Body of pancreas (tissue), 4 donors: ENCODE measurements at regions not wholly inside any gene's neighbourhood (a gene's known extent, or its start where the extent isn't known, plus 50 kb on each side); places are given as distances from the start of the nearest gene placed in this dataset.

ENCODE experiments used
- ATAC-seq: fragments of 150-250 bp; one replicate; pipeline ENCODE4 v1.9.1; 2016
- DNase-seq, 4 donors: peaks; one replicate each; pipeline ENCODE4 v3.0.0-alpha.2; 2019
- H3K27ac ChIP-seq, 4 donors: fragments of 200-600 bp; sonication (generic); 1 replicate in 3 of 4; 2 replicates in 1 of 4; pipeline versions ENCODE4 v1.5.1 to v1.6.1; 2016 to 2019; ENCODE audit warnings: mild to moderate bottlenecking in 1 of 4, mixed read lengths in 1 of 4, moderate library complexity in 1 of 4
- H3K27me3 ChIP-seq, 2 donors: fragments of 200-600 bp; sonication (generic); one replicate each; pipeline ENCODE4 v1.6.0; 2016; ENCODE audit warnings: mild to moderate bottlenecking in 1 of 2
- H3K36me3 ChIP-seq, 2 donors: fragments of 200-600 bp; sonication (generic); replicated peaks in 1 of 2; 2 replicates each; pipeline ENCODE4 v1.5.1; 2016; ENCODE audit warnings: low read depth in 2 of 2; ENCODE audit not compliant: insufficient read depth in 1 of 2
- H3K4me1 ChIP-seq: fragments of 200-600 bp; sonication (generic); one replicate; pipeline ENCODE4 v1.6.0; 2016
- H3K4me3 ChIP-seq, 2 donors: fragments of 200-600 bp; sonication (generic); 1 replicate in 1 of 2; 2 replicates in 1 of 2; pipeline ENCODE4 v1.5.1; 2016 to 2019
- H3K9me3 ChIP-seq, 3 donors: fragments of 200-600 bp; sonication (generic); 1 replicate in 2 of 3; 2 replicates in 1 of 3; pipeline ENCODE4 v1.5.1; 2016
- POLR2A ChIP-seq, 3 donors: fragments of 450-650 bp; IDR thresholded peaks; one replicate each; pipeline ENCODE4 v1.6.1; 2016; ENCODE audit warnings: antibody characterized with exemption in 3 of 3, mild to moderate bottlenecking in 2 of 3
- WGBS, 2 donors: methylation state at CpG; one replicate each; pipeline ENCODE4 v1.1.5; 2017; 5-methylcytosine and 5-hydroxymethylcytosine counted together
- intact Hi-C: fragments of 100-400 bp; cut with DNase I; formaldehyde crosslinking; loops from one replicate; pipeline ENCODE4 v1.15.1; 2023
- TF ChIP-seq, protein P1 (sequence below), 7 experiments: fragments of 450-650 bp in 4 of 7; fragments of 200-600 bp in 3 of 7; sonication (generic) in 3 of 7; IDR thresholded peaks; one replicate each; pipeline ENCODE4 v1.5.1; 2016 to 2019; ENCODE audit warnings: antibody characterized with exemption in 7 of 7

DNA sequence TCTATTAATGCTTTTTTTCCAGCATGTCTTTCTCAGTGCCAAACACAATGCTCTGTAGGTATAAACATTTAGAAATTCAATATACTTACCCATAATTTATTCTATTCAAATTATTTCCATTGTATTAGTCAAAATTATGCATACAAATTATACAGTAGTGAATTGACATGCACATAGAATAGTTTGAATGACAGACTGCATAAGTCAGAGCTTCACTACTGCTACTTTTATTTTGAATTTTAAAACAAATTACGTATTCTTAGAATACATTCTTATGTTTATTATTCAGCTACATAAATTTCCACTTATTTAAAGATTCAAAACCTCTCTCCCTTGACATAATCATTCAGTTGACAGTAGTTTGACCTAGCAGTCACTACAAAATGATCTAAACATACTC is 808.0 kb upstream of the CCDC179 start:
- DNase-seq (no peak), ATAC-seq (no peak)
- no peaks in the 10 kb centered on the region for H3K4me1 ChIP-seq
- no peak overlapping the region for H3K27ac ChIP-seq
- TF ChIP-seq POLR2A (IDR thresholded peaks at IDR 0.05), result no peak
- TF ChIP-seq, protein P1, sequence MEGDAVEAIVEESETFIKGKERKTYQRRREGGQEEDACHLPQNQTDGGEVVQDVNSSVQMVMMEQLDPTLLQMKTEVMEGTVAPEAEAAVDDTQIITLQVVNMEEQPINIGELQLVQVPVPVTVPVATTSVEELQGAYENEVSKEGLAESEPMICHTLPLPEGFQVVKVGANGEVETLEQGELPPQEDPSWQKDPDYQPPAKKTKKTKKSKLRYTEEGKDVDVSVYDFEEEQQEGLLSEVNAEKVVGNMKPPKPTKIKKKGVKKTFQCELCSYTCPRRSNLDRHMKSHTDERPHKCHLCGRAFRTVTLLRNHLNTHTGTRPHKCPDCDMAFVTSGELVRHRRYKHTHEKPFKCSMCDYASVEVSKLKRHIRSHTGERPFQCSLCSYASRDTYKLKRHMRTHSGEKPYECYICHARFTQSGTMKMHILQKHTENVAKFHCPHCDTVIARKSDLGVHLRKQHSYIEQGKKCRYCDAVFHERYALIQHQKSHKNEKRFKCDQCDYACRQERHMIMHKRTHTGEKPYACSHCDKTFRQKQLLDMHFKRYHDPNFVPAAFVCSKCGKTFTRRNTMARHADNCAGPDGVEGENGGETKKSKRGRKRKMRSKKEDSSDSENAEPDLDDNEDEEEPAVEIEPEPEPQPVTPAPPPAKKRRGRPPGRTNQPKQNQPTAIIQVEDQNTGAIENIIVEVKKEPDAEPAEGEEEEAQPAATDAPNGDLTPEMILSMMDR (IDR thresholded peaks at IDR 0.05), result no peak
- WGBS, 2 donors, result 87 to 96% methylated on average over 1 of the region's 1 CpG
- no peak overlapping the region for H3K4me3 ChIP-seq
- H3K36me3 ChIP-seq, result no peaks in the 10 kb centered on the region
- H3K27me3 ChIP-seq, result no peaks in the 10 kb centered on the region
- intact Hi-C loops, result no loop called here
- H3K9me3 ChIP-seq, result no peaks in the 10 kb centered on the region

DNA sequence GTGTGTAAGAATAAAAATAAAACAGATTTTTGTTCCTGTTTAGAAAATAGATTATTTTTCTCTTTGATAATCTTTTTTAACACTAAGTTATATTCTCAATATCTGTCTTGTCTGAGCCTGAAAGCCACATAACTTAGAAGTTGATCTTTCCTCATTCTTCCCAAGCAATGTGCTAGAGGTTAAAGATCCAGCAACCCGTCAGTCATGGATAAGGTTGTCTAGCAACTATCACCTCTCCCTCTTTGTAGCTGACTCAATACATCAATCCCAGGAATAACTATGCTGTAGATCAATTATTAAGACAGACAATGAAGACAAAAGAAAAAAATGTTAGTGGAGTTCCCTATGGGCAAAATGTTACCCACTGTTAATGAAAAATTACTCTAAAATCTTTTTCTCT is 813.1 kb upstream of the CCDC179 start:
- no peaks in the 10 kb centered on the region for H3K4me1 ChIP-seq
- TF ChIP-seq, protein P1 (IDR thresholded peaks at IDR 0.05), result no peak
- no peak for TF ChIP-seq POLR2A (IDR thresholded peaks at IDR 0.05)
- no peaks in the 10 kb centered on the region for H3K27me3 ChIP-seq
- ATAC-seq (no peak), DNase-seq (no peak)
- H3K9me3 ChIP-seq, result no peaks in the 10 kb centered on the region
- no peak overlapping the region for H3K27ac ChIP-seq
- intact Hi-C loops, result no loop called here
- H3K36me3 ChIP-seq, result no peaks in the 10 kb centered on the region
- 20 to 28% methylated on average over 1 of the region's 1 CpG for WGBS, 2 donors
- H3K4me3 ChIP-seq, result no peak overlapping the region

DNA sequence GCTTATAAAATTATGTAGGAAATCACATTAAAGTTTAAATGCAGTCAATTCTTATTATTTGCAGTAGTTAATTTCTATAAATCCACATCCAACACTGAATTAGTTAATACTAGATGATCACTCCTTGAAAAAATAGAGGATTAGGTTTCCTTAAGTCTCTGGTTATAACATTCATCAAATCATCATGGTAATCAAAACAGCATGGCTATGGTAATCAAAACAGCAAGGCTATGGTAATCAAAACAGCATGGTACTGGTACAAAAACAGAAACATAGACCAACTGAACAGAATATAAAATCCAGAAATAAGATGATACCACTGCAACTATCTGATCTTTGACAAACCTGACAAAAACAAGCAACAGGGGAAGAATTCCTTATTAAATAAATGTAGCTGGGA is 814.6 kb upstream of the CCDC179 start:
- intact Hi-C loops, result no loop called here
- DNase-seq (no peak), ATAC-seq (no peak)
- H3K27me3 ChIP-seq, result no peaks in the 10 kb centered on the region
- H3K4me3 ChIP-seq, result no peak overlapping the region
- H3K9me3 ChIP-seq, result no peaks in the 10 kb centered on the region
- TF ChIP-seq POLR2A (IDR thresholded peaks at IDR 0.05), result no peak
- TF ChIP-seq, protein P1 (IDR thresholded peaks at IDR 0.05), result no peak
- H3K36me3 ChIP-seq, result no peaks in the 10 kb centered on the region
- no peak overlapping the region for H3K27ac ChIP-seq
- H3K4me1 ChIP-seq, result no peaks in the 10 kb centered on the region

DNA sequence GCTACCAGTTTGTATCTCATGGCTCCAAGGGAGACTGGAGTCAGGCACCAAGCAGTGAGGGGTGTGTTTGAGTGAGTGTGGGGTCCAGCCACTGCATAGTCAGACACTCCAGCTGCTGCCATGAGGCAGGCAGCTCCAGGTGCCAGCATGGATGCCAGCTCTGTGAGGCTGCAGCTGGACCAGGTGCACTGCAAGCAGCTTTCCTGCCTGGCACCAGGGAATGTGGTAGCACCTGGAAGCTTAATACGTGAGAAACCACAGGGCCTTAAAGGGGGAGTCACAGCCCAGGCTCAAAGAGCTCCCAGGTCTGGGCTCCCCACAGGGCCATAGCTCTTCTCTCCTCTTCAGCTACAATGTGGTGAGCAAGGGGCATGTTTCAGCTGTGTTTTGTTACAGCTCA is 817.8 kb upstream of the LUZP2 start:
- no peak for ATAC-seq

DNA sequence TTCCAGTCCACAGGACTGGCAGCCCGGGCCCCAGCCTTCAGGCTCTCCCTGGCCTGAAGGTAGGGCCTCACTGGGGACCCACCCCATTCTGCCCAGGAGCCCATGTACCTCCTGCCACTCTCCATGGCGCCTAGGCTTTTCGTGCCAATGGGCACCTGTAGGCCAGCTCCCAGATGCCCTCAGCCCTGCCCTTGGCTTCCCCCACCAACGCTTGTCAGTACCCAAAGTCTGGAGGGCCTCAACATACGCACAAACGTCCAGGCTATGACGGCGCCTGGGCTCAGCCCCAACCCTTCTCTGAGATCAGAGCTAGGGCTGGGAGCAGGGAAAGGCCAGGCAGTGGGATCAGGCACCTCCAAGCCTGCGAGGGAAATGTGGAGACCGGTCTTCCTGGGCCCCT is 816.9 kb upstream of the LUZP2 start:
- Histone ChIP-seq H3K27ac (no peak overlapping the region), H3K27me3 (no peaks in the 10 kb centered on the region), H3K9me3 (no peaks in the 10 kb centered on the region), H3K4me1 (no peaks in the 10 kb centered on the region), H3K4me3 (no peak overlapping the region), H3K36me3 (no peaks in the 10 kb centered on the region)
- no peak for DNase-seq
- intact Hi-C loops, result no loop called here
- ATAC-seq, result no peak
- TF ChIP-seq POLR2A (IDR thresholded peaks at IDR 0.05), result no peak
- TF ChIP-seq, protein P1 (IDR thresholded peaks at IDR 0.05), result no peak
- 72 to 87% methylated on average over 10 of the region's 10 CpGs for WGBS, 2 donors

More for the DNA sequence above, 817.8 kb upstream of the LUZP2 start:
- H3K36me3 ChIP-seq, result no peaks in the 10 kb centered on the region
- H3K4me3 ChIP-seq, result no peak overlapping the region
- H3K27ac ChIP-seq, result no peak overlapping the region
- H3K9me3 ChIP-seq, result no peaks in the 10 kb centered on the region
- no peaks in the 10 kb centered on the region for H3K4me1 ChIP-seq
- DNase-seq, result no peak
- intact Hi-C loops, result no loop called here
- H3K27me3 ChIP-seq, result no peaks in the 10 kb centered on the region
- WGBS, 2 donors, result 89% methylated on average over 1 of the region's 1 CpG; no CpG with 5 or more reads in 1 of the 2 donors
- TF ChIP-seq POLR2A (IDR thresholded peaks at IDR 0.05), result no peak
- TF ChIP-seq, protein P1 (IDR thresholded peaks at IDR 0.05), result no peak
